GM12878 (cell line): ENCODE measurements at regions not wholly inside any gene's neighbourhood (a gene's known extent, or its start where the extent isn't known, plus 50 kb on each side); places are given as distances from the start of the nearest gene placed in this dataset.

Experiments used
- EZH2 ChIP-seq: IDR thresholded peaks from 2 replicates; pipeline ENCODE4 v1.6.1; 2012; ENCODE audit warnings: low read depth, mild to moderate bottlenecking, control low read depth, inconsistent platforms, low read length, borderline replicate concordance; ENCODE audit not compliant: control insufficient read depth
- JUNB ChIP-seq: IDR thresholded peaks from 2 replicates; pipeline ENCODE4 v1.6.1; 2016; ENCODE audit warnings: antibody characterized with exemption, mild to moderate bottlenecking
- MTA2 ChIP-seq: fragments of 450-650 bp; IDR thresholded peaks from 2 replicates; pipeline ENCODE4 v1.6.1; 2016; ENCODE audit warnings: low read depth, mild to moderate bottlenecking, moderate library complexity
- POLR2AphosphoS5 ChIP-seq: IDR thresholded peaks from 2 replicates; pipeline ENCODE4 v1.6.1; 2011; ENCODE audit warnings: mild to moderate bottlenecking, low read length, inconsistent platforms
- REST ChIP-seq: IDR thresholded peaks from 2 replicates; pipeline ENCODE4 v1.6.1; 2012; ENCODE audit warnings: mild to moderate bottlenecking, low read depth, low read length
- SRF ChIP-seq, 2 experiments: IDR thresholded peaks; 2 replicates each; pipeline ENCODE4 v1.6.1; 2011; ENCODE audit warnings: low read depth in 2 of 2, low read length in 2 of 2, mild to moderate bottlenecking in 1 of 2, moderate library complexity in 1 of 2
- USF2 ChIP-seq: IDR thresholded peaks from 2 replicates; pipeline ENCODE4 v1.6.1; 2011; ENCODE audit warnings: low read depth, low read length, improper control_type of control experiment, borderline replicate concordance
- YBX1 ChIP-seq: fragments of 450-650 bp; IDR thresholded peaks from 2 replicates; pipeline ENCODE4 v1.6.1; 2016; ENCODE audit warnings: antibody characterized with exemption

GRCh38 chr11:134754521-134755198, 342.6 kb upstream of the B3GAT1 start:
- TF ChIP-seq EZH2, result no peak
- TF ChIP-seq MTA2, result no peak
- no peak for TF ChIP-seq REST
- no peak for TF ChIP-seq USF2
- TF ChIP-seq POLR2AphosphoS5, result no peak
- no peak for TF ChIP-seq YBX1
- TF ChIP-seq SRF (IDR thresholded peaks at IDR 0.05; ENCODE audit: low read depth in 2 of 2, low read length in 2 of 2), result no peak
- TF ChIP-seq JUNB, result no peak
